Neural progenitor cell (in vitro differentiated cells): ENCODE measurements at regions not wholly inside any gene's neighbourhood (a gene's known extent, or its start where the extent isn't known, plus 50 kb on each side); places are given as distances from the start of the nearest gene placed in this dataset.

Experiments
- DNase-seq: peaks from one replicate; pipeline ENCODE4 v3.0.0-alpha.2; 2016; ENCODE audit warnings: low spot score
- H2AFZ ChIP-seq: fragments of 200-600 bp; sonication (generic); replicated peaks from 2 replicates; pipeline ENCODE4 v1.6.1; 2016; ENCODE audit warnings: antibody characterized with exemption
- H3F3A ChIP-seq: fragments of 200-600 bp; sonication (generic); 2 replicates; pipeline ENCODE4 v1.6.1; 2016; ENCODE audit warnings: antibody characterized with exemption, low read depth
- H3K27ac ChIP-seq: fragments of 200-600 bp; sonication (generic); 2 replicates; pipeline ENCODE4 v1.5.1; 2016; ENCODE audit warnings: mild to moderate bottlenecking
- H3K27me3 ChIP-seq: fragments of 200-600 bp; sonication (generic); 2 replicates; pipeline ENCODE4 v1.6.1; 2016; ENCODE audit warnings: mild to moderate bottlenecking, moderate library complexity
- H3K36me3 ChIP-seq: fragments of 200-600 bp; sonication (generic); 2 replicates; pipeline ENCODE4 v1.5.1; 2016
- H3K4me1 ChIP-seq: fragments of 200-600 bp; sonication (generic); 2 replicates; pipeline ENCODE4 v1.6.1; 2016; ENCODE audit warnings: mixed run types
- H3K4me2 ChIP-seq: fragments of 200-600 bp; sonication (generic); 2 replicates; pipeline ENCODE4 v1.6.1; 2016
- H3K4me3 ChIP-seq: fragments of 200-600 bp; sonication (generic); 2 replicates; pipeline ENCODE4 v1.5.1; 2016
- H3K79me2 ChIP-seq: fragments of 200-600 bp; sonication (generic); 2 replicates; pipeline ENCODE4 v1.6.1; 2016; ENCODE audit warnings: low read depth
- H3K9ac ChIP-seq: fragments of 200-600 bp; sonication (generic); 2 replicates; pipeline ENCODE4 v1.6.1; 2016
- H3K9me3 ChIP-seq: fragments of 200-600 bp; sonication (generic); 2 replicates; pipeline ENCODE4 v1.5.1; 2016; ENCODE audit warnings: low read depth
- H4K20me1 ChIP-seq: fragments of 200-600 bp; sonication (generic); 2 replicates; pipeline ENCODE4 v1.6.1; 2016; ENCODE audit warnings: low read depth
- H3K27ac Mint-ChIP-seq: 3 replicates; pipeline ENCODE4 v1.8.0; 2021; ENCODE audit warnings: mixed read lengths
- H3K27me3 Mint-ChIP-seq: 2 replicates; pipeline ENCODE4 v1.8.0; 2022; ENCODE audit warnings: low read depth, mild to moderate bottlenecking, inconsistent platforms, moderate library complexity, mixed read lengths; ENCODE audit not compliant: insufficient read depth
- H3K36me3 Mint-ChIP-seq: 3 replicates; pipeline ENCODE4 v1.8.0; 2021; ENCODE audit warnings: mixed read lengths
- H3K4me1 Mint-ChIP-seq: 3 replicates; pipeline ENCODE4 v1.8.0; 2021; ENCODE audit warnings: mixed read lengths
- H3K4me3 Mint-ChIP-seq: 3 replicates; pipeline ENCODE4 v1.8.0; 2021; ENCODE audit warnings: mild to moderate bottlenecking, moderate library complexity, mixed read lengths
- H3K9me3 Mint-ChIP-seq: 3 replicates; pipeline ENCODE4 v1.8.0; 2020; ENCODE audit warnings: mixed read lengths
- EZH2 ChIP-seq: fragments of 200-600 bp; sonication (generic); IDR thresholded peaks from 2 replicates; pipeline ENCODE4 v1.6.1; 2017; ENCODE audit warnings: antibody characterized with exemption, mild to moderate bottlenecking, moderate library complexity
- EZH2phosphoT487 ChIP-seq: fragments of 200-600 bp; sonication (generic); IDR thresholded peaks from 2 replicates; pipeline ENCODE4 v1.6.1; 2017; ENCODE audit warnings: antibody characterized with exemption
- TF ChIP-seq, protein P1 (sequence below): fragments of 200-600 bp; sonication (generic); IDR thresholded peaks from 2 replicates; pipeline ENCODE4 v1.5.1; 2017; ENCODE audit warnings: antibody characterized with exemption, mild to moderate bottlenecking

DNA sequence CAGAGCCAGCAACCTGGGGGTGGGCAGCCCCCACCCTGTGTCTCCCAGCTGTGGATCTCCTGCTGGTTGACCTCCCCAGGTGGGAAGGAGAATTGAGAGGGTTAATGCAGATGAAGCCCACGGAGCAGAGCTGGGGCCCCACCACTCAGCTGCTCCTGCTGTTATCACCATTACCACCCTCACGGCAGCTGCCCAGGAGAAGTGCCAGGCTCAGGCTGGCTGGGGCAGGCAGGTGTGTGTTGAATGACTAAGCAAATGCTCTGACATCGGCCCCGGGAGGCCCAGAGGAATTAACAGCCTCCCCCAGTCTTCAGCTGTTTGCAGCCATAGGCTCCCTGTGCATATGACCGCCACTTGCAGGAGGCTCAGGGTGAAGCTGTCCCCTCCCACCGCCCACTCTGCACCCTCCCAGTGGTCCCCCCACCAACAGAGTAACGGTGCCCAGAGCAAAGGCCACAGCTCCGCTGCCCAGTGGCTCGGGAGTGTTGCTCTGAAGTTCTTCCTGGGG, 133.8 kb downstream of the CPZ start:
- H4K20me1 ChIP-seq, result no peaks in the 10 kb centered on the region
- no peak for DNase-seq
- no peak overlapping the region for H3K9ac ChIP-seq
- H3K36me3 ChIP-seq, result no peaks in the 10 kb centered on the region
- TF ChIP-seq EZH2 (no peak), EZH2phosphoT487 (no peak)
- TF ChIP-seq, protein P1, sequence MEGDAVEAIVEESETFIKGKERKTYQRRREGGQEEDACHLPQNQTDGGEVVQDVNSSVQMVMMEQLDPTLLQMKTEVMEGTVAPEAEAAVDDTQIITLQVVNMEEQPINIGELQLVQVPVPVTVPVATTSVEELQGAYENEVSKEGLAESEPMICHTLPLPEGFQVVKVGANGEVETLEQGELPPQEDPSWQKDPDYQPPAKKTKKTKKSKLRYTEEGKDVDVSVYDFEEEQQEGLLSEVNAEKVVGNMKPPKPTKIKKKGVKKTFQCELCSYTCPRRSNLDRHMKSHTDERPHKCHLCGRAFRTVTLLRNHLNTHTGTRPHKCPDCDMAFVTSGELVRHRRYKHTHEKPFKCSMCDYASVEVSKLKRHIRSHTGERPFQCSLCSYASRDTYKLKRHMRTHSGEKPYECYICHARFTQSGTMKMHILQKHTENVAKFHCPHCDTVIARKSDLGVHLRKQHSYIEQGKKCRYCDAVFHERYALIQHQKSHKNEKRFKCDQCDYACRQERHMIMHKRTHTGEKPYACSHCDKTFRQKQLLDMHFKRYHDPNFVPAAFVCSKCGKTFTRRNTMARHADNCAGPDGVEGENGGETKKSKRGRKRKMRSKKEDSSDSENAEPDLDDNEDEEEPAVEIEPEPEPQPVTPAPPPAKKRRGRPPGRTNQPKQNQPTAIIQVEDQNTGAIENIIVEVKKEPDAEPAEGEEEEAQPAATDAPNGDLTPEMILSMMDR, result no peak
- no peak overlapping the region for H3K4me3 Mint-ChIP-seq
- no peaks in the 10 kb centered on the region for H3F3A ChIP-seq
- H3K9me3 ChIP-seq, result no peaks in the 10 kb centered on the region
- H3K4me3 ChIP-seq, result no peak overlapping the region
- no peak overlapping the region for H2AFZ ChIP-seq
- no peaks in the 10 kb centered on the region for H3K27me3 ChIP-seq
- no peak overlapping the region for H3K27ac ChIP-seq
- no peaks in the 10 kb centered on the region for H3K36me3 Mint-ChIP-seq
- H3K4me2 ChIP-seq, result no peak overlapping the region
- no peaks in the 10 kb centered on the region for H3K4me1 ChIP-seq
- H3K9me3 Mint-ChIP-seq, result peaks cover 2% of the 10 kb centered on the region
- peaks cover 12% of the 10 kb centered on the region for H3K27me3 Mint-ChIP-seq
- H3K79me2 ChIP-seq, result no peaks in the 10 kb centered on the region
- H3K27ac Mint-ChIP-seq, result no peak overlapping the region
- H3K4me1 Mint-ChIP-seq, result no peaks in the 10 kb centered on the region

DNA sequence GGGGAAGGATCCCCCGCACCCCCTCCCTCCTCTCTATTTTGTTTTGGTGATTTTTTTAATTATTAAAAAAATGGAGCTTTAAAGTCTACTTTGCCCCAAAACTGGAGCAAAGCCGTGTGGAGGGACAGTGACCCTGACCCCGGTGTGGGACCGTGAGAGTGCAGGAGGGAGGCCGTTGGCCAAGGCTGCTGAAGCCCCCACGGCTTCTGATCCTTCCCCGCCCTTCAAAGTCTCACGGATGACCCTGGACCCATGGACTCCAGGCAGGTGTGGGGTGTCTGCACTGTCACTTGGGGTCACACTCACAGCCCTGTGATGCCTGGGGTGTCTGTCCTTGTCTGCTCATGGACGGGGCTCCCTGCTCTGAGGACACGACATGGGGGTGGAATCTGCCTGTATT, 133.3 kb downstream of the CPZ start:
- H3K27me3 Mint-ChIP-seq, result peaks cover 14% of the 10 kb centered on the region
- H3K36me3 Mint-ChIP-seq, result no peaks in the 10 kb centered on the region
- no peaks in the 10 kb centered on the region for H3K9me3 Mint-ChIP-seq
- no peak for TF ChIP-seq EZH2
- no peak for TF ChIP-seq EZH2phosphoT487
- TF ChIP-seq, protein P1, result no peak
- H3K9me3 ChIP-seq, result no peaks in the 10 kb centered on the region
- no peaks in the 10 kb centered on the region for H3F3A ChIP-seq
- H3K4me1 ChIP-seq, result no peaks in the 10 kb centered on the region
- H4K20me1 ChIP-seq, result no peaks in the 10 kb centered on the region
- H3K4me3 ChIP-seq, result no peak overlapping the region
- no peak overlapping the region for H3K27ac Mint-ChIP-seq
- H3K4me2 ChIP-seq, result no peak overlapping the region
- no peak overlapping the region for H3K9ac ChIP-seq
- H3K36me3 ChIP-seq, result no peaks in the 10 kb centered on the region
- no peak overlapping the region for H3K4me3 Mint-ChIP-seq
- no peak overlapping the region for H3K27ac ChIP-seq
- no peaks in the 10 kb centered on the region for H3K27me3 ChIP-seq
- H3K4me1 Mint-ChIP-seq, result no peaks in the 10 kb centered on the region
- H3K79me2 ChIP-seq, result no peaks in the 10 kb centered on the region
- H2AFZ ChIP-seq, result no peak overlapping the region
- no peak for DNase-seq

DNA sequence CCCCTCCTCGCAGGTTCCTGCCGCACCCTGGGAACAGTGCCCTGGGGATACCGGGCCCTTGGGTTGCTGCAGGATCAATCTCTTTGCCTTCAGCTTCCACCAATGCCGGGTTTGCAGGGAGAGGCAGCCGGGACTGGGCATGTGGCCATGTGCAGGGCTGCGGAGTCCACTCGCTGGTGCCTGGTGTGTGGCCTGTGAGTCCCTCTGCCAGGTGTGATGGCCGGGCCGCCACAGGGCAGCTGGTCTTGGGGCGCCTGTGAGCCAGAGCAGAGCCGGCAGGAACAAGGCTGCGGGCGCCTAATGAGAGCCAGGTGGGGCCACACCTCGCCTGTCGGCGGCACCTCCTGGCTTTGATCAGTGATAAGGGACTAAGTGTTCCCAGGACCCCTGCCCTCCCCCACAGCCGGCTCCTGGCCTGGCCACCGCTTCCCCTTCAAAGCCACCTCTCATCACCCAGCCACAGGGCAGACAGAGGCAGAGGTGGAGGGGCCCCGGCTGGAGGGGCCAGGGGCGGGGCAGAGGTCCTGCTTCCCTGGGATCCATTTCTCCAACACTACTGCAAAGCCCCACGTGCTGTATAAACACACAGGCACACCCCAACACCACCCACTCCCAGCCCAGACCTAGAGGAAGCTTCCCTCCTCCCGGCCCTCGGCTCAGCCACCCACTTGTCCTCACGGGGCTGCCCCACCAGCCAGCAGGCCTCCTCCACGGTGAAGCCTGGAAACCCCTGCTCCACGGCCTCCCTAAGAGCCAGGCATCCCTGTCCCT, 132.7 kb downstream of the CPZ start:
- Histone ChIP-seq H4K20me1 (no peaks in the 10 kb centered on the region), H3K27me3 (no peaks in the 10 kb centered on the region), H3F3A (no peaks in the 10 kb centered on the region), H3K36me3 (no peaks in the 10 kb centered on the region), H3K9ac (no peak overlapping the region), H3K4me1 (no peaks in the 10 kb centered on the region), H3K79me2 (no peaks in the 10 kb centered on the region), H3K9me3 (no peaks in the 10 kb centered on the region), H2AFZ (no peak overlapping the region), H3K4me3 (no peak overlapping the region), H3K4me2 (no peak overlapping the region), H3K27ac (no peak overlapping the region)
- Mint-ChIP-seq H3K36me3 (no peaks in the 10 kb centered on the region), H3K4me1 (no peaks in the 10 kb centered on the region), H3K9me3 (no peaks in the 10 kb centered on the region), H3K27me3 (peaks cover 13% of the 10 kb centered on the region), H3K27ac (no peak overlapping the region), H3K4me3 (no peak overlapping the region)
- no peak for DNase-seq
- TF ChIP-seq, protein P1, result no peak
- no peak for TF ChIP-seq EZH2phosphoT487
- TF ChIP-seq EZH2, result no peak
